GM21390 (cell line): ENCODE measurements at regions not wholly inside any gene's neighbourhood (a gene's known extent, or its start where the extent isn't known, plus 50 kb on each side); places are given as distances from the start of the nearest gene placed in this dataset.

Experiments
- ATAC-seq: cut with Tn5 transposase; IDR thresholded peaks from one replicate; pipeline ENCODE4 v1.9.1; 2021; ENCODE audit not compliant: unreplicated experiment

GRCh38 chr13:106178816-106179215 is 356.6 kb downstream of the EFNB2 start:
- ATAC-seq: no peak

- ATAC-seq: no peak
Observed at GRCh38 chr13:106177146-106177545, 358.3 kb downstream of the EFNB2 start.

- no peak for ATAC-seq
Observed at GRCh38 chr13:106176117-106176516, 359.3 kb downstream of the EFNB2 start.

GRCh38 chr13:106173891-106174610 is 361.4 kb downstream of the EFNB2 start:
- ATAC-seq: no peak

- ATAC-seq: no peak
Observed at GRCh38 chr13:106173346-106173745, 362.1 kb downstream of the EFNB2 start.

- no peak for ATAC-seq
Observed at GRCh38 chr13:106172176-106172905, 363.1 kb downstream of the EFNB2 start.

GRCh38 chr13:106163426-106163825 is 372.0 kb downstream of the EFNB2 start:
- ATAC-seq: no peak

GRCh38 chr13:106161146-106161545 is 374.3 kb downstream of the EFNB2 start:
- ATAC-seq: no peak

- ATAC-seq: no peak
Observed at GRCh38 chr13:106159295-106160195, 375.9 kb downstream of the EFNB2 start.

- ATAC-seq: no peak
Observed at GRCh38 chr13:106156468-106156867, 379.0 kb downstream of the EFNB2 start.

- no peak for ATAC-seq
Observed at GRCh38 chr13:106155411-106155810, 380.1 kb downstream of the EFNB2 start.

GRCh38 chr13:106153876-106154275 is 381.6 kb downstream of the EFNB2 start:
- ATAC-seq: no peak

- no peak for ATAC-seq
Observed at GRCh38 chr13:106153041-106153440, 382.4 kb downstream of the EFNB2 start.

- no peak for ATAC-seq
Observed at GRCh38 chr13:106152047-106152446, 383.4 kb downstream of the EFNB2 start.

GRCh38 chr13:106151056-106151699 is 384.3 kb downstream of the EFNB2 start:
- no peak for ATAC-seq

GRCh38 chr13:106145997-106146864 is 389.2 kb downstream of the EFNB2 start:
- no peak for ATAC-seq

GRCh38 chr13:106145070-106145469 is 390.4 kb downstream of the EFNB2 start:
- ATAC-seq: no peak

GRCh38 chr13:106143930-106144709 is 391.3 kb downstream of the EFNB2 start:
- no peak for ATAC-seq

GRCh38 chr13:106143392-106143791 is 392.1 kb downstream of the EFNB2 start:
- no peak for ATAC-seq
